Skeletal muscle satellite cell (primary cell): ENCODE measurements at regions not wholly inside any gene's neighbourhood (a gene's known extent, or its start where the extent isn't known, plus 50 kb on each side); places are given as distances from the start of the nearest gene placed in this dataset.

ENCODE experiments used
- H3K27me3 ChIP-seq: 2 replicates; pipeline ENCODE4 v1.7.0; 2013; ENCODE audit warnings: low read length; ENCODE audit not compliant: control insufficient read depth, insufficient read depth
- H3K36me3 ChIP-seq: 2 replicates; pipeline ENCODE4 v1.7.0; 2013; ENCODE audit warnings: mild to moderate bottlenecking, control low read depth, low read length; ENCODE audit not compliant: insufficient read depth
- H3K4me1 ChIP-seq: 2 replicates; pipeline ENCODE4 v1.7.0; 2013; ENCODE audit warnings: low read length; ENCODE audit not compliant: control insufficient read depth, insufficient read depth
- H3K4me2 ChIP-seq: 2 replicates; pipeline ENCODE4 v1.7.0; 2013; ENCODE audit warnings: mild to moderate bottlenecking, low read length
- H3K4me3 ChIP-seq: 2 replicates; pipeline ENCODE4 v1.7.0; 2013; ENCODE audit warnings: low read length
- H3K9ac ChIP-seq: 2 replicates; pipeline ENCODE4 v1.7.0; 2013; ENCODE audit warnings: mild to moderate bottlenecking, low read depth, low read length, moderate library complexity
- H3K9me3 ChIP-seq: replicated peaks from 2 replicates; pipeline ENCODE4 v1.7.0; 2013; ENCODE audit warnings: mild to moderate bottlenecking, control low read depth, low read length

DNA sequence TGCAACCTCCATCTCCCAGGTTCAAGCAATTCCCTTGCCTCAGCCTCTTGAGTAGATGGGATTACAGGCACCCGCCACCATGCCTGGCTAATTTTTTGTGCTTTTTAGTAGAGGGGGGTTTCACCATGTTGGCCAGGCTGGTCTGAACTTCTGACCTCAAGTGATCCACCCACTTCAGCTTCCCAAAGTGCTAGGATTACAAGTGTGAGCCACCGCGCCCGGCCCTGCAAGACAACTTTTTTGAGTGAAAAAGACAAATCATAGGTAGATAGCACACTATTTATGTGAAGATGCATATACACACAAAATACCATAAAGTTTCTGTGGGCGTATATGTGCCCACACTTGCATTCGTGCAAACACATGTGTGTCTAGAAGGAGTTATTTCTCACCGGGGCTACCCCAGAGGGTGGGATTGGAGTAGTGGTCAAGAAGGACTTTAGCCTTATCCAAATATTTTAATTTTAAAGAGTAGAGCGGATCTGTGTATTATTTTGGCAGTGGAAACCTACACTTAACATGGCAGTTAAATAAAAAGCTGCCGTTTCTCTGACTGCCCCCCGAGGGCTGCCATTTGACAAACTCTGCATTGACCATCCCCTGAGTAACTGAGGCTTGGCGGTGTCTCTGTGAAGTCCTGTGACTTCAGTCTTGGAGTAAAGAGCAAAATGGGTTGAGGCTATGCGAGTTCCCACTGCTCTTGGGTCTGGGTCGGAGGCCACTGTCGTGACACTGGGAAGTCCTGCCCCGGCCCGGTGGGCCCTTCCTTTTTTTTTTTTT is 93.4 kb upstream of the PTCH1 start:
- H3K36me3 ChIP-seq: no peaks in the 10 kb centered on the region
- no peaks in the 10 kb centered on the region for H3K9me3 ChIP-seq
- H3K4me1 ChIP-seq: no peaks in the 10 kb centered on the region
- H3K27me3 ChIP-seq: peaks cover 5% of the 10 kb centered on the region
- no peak overlapping the region for H3K4me2 ChIP-seq
- no peak overlapping the region for H3K9ac ChIP-seq
- H3K4me3 ChIP-seq: no peak overlapping the region

GRCh38 chr9:95609426-95609825 is 92.7 kb upstream of the PTCH1 start:
- H3K9me3 ChIP-seq: no peaks in the 10 kb centered on the region
- no peaks in the 10 kb centered on the region for H3K36me3 ChIP-seq
- no peak overlapping the region for H3K4me3 ChIP-seq

DNA sequence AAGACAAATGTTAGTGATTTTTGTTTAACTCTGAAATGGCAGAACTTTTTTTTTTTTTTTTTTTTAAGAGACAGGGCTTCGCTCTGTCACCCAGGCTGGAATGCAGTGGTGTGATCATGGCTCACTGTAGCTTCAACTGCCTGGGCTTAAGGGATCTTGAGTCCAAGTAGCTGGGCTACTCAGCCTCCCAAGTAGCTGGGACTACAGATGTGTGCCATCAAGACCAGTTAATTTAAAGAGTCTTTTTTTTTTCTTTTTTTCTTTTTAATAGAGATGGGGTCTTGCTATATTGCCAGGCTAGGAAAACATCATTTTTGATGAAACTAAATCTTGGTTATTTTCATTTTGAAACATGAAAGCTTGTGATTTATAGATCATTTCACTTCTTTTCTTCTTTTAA is 91.6 kb upstream of the PTCH1 start:
- H3K27me3 ChIP-seq: peaks cover 5% of the 10 kb centered on the region
- no peak overlapping the region for H3K4me2 ChIP-seq
- H3K36me3 ChIP-seq: no peaks in the 10 kb centered on the region
- H3K4me3 ChIP-seq: no peak overlapping the region
- no peaks in the 10 kb centered on the region for H3K4me1 ChIP-seq
- no peak overlapping the region for H3K9ac ChIP-seq
- H3K9me3 ChIP-seq: no peaks in the 10 kb centered on the region

More at GRCh38 chr9:95609426-95609825, 92.7 kb upstream of the PTCH1 start:
- H3K4me1 ChIP-seq: no peaks in the 10 kb centered on the region
- H3K4me2 ChIP-seq: no peak overlapping the region
- H3K27me3 ChIP-seq: peaks cover 10% of the 10 kb centered on the region
- no peak overlapping the region for H3K9ac ChIP-seq

DNA sequence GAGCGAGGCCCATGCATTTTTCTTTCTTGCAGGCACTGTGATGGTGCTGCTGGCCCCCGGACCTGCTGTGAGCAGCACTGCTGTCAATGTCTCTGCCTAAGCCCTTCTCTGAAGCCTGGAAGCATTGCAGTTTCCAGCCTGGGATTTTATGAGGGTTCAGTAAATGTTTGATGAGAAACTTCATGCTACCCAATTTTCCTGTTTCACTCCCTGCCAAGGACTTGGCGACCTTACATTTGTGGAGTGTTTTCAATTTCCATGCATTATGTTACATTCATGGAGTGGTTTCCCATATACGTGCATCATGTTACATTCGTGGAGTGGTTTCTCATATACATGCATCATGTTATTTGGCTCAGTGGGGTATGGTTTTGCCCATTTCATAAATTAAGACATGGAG is 90.7 kb upstream of the PTCH1 start:
- Histone ChIP-seq H3K4me3 (no peak overlapping the region), H3K9ac (no peak overlapping the region), H3K27me3 (peaks cover 9% of the 10 kb centered on the region), H3K4me2 (no peak overlapping the region), H3K36me3 (no peaks in the 10 kb centered on the region), H3K9me3 (no peaks in the 10 kb centered on the region), H3K4me1 (no peaks in the 10 kb centered on the region)

- H3K4me1 ChIP-seq: no peaks in the 10 kb centered on the region
- H3K36me3 ChIP-seq: no peaks in the 10 kb centered on the region
- no peak overlapping the region for H3K9ac ChIP-seq
- H3K4me2 ChIP-seq: no peak overlapping the region
- no peak overlapping the region for H3K4me3 ChIP-seq
- peaks cover 9% of the 10 kb centered on the region for H3K27me3 ChIP-seq
- no peaks in the 10 kb centered on the region for H3K9me3 ChIP-seq
Measured at GRCh38 chr9:95606489-95607350, 89.9 kb upstream of the PTCH1 start.

DNA sequence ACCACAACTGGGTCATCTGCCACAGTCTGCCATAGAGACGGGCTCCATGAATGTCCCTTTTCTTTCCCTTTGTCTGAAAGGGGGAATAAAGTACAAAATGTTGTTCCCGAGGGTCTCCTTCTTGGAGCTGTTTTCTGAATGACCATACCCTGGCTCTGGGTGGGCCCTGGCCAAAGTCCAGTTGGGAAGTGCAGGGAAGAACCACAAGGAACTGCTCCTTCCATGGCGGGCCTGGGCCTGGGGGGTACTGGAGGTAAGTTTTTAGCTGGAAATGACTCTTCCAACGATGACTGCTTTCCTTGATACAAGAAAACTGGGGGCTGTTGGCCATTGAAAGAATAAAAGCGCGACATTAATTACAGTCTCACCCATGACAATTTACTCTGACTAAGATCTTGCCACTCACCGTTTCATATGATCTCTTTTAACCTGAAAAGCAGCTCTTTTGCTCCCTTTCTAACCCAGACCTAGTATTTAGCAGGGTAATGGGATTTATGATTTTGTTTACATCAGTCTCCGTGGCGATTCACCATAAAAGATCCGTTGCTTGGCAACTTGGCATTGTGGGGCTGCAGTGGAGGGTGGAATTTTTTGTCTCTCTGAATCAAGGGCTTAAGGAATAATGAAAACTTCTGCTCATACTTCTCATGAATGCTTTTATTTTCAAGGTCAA is 89.2 kb upstream of the PTCH1 start:
- Histone ChIP-seq H3K36me3 (no peaks in the 10 kb centered on the region), H3K9ac (no peak overlapping the region), H3K4me3 (no peak overlapping the region), H3K4me1 (no peaks in the 10 kb centered on the region), H3K27me3 (peaks cover 9% of the 10 kb centered on the region), H3K4me2 (no peak overlapping the region), H3K9me3 (no peaks in the 10 kb centered on the region)

DNA sequence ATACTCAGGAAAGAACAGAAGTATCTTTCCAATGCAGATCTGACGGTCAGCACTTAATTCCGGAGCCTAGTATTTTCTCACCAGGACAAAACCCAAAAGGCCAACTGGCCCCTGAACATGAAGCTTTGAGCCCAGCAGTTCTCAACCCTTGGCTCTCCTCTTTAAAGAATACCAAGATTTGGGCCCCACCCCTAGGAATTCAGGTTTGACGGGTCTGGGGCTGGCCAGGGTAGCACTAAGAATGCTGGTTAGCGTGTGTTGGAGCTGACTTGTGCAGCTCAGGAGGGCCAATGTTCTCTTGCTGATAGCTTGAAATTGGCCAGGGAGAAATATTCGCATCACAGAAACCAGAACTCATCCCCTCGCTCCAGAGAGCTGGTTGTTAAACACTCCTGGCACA is 88.3 kb upstream of the PTCH1 start:
- no peak overlapping the region for H3K4me3 ChIP-seq
- H3K9me3 ChIP-seq: no peaks in the 10 kb centered on the region
- H3K4me1 ChIP-seq: no peaks in the 10 kb centered on the region
- no peak overlapping the region for H3K4me2 ChIP-seq
- no peaks in the 10 kb centered on the region for H3K36me3 ChIP-seq
- no peak overlapping the region for H3K9ac ChIP-seq
- peaks cover 9% of the 10 kb centered on the region for H3K27me3 ChIP-seq

DNA sequence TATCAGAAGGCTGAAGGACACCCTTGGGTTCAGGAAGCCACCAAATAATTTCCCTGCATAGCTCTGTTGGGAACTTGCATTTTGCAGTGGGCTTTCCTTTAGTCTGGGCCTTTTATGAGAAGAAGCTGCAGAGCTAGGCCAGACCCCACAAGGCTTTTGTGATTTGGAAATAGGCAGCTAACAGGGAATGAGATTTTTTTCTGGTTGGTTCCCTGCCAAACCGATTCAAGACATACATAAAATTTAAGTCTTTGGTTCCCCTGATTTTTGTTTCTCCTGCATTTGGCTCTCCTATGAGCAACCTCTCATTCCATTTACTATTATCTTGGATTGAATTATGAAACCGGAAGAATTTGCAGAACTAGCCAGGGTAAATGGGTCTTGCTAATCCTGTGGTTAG is 81.5 kb upstream of the PTCH1 start:
- Histone ChIP-seq H3K4me2 (no peak overlapping the region), H3K27me3 (peaks cover 13% of the 10 kb centered on the region), H3K9me3 (no peaks in the 10 kb centered on the region), H3K9ac (no peak overlapping the region), H3K36me3 (no peaks in the 10 kb centered on the region), H3K4me3 (no peak overlapping the region), H3K4me1 (no peaks in the 10 kb centered on the region)

GRCh38 chr9:95595721-95596295 is 79.0 kb upstream of the PTCH1 start:
- H3K36me3 ChIP-seq: no peaks in the 10 kb centered on the region
- H3K27me3 ChIP-seq: peaks cover 9% of the 10 kb centered on the region
- no peak overlapping the region for H3K4me2 ChIP-seq
- H3K4me1 ChIP-seq: no peaks in the 10 kb centered on the region
- no peak overlapping the region for H3K4me3 ChIP-seq
- no peak overlapping the region for H3K9ac ChIP-seq
- no peaks in the 10 kb centered on the region for H3K9me3 ChIP-seq

DNA sequence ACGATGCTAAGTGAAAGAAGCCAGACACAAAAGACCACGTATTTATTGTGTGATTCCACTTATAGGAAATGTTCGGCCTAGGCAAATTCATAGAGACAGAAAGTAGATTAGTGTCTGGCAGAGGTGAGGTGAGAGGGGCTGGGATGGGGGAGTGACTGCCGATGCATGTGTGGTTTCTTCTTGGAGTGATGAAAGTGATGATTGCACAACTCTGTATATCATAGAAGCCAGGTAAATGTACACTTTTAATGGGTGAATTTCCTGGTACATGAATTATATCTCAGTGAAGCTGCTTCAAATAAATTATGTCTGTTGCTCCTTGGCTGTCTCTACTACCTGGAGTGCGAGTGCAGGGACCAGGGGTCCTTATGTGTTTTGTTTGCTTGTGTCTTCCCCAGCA is 76.2 kb upstream of the PTCH1 start:
- no peak overlapping the region for H3K4me2 ChIP-seq
- no peak overlapping the region for H3K9ac ChIP-seq
- no peaks in the 10 kb centered on the region for H3K9me3 ChIP-seq
- H3K36me3 ChIP-seq: no peaks in the 10 kb centered on the region
- peaks cover 5% of the 10 kb centered on the region for H3K27me3 ChIP-seq
- no peaks in the 10 kb centered on the region for H3K4me1 ChIP-seq
- H3K4me3 ChIP-seq: no peak overlapping the region
